Right hindlimb (tissue), 1 donor: ENCODE measurements at regions not wholly inside any gene's neighbourhood (a gene's known extent, or its start where the extent isn't known, plus 50 kb on each side); places are given as distances from the start of the nearest gene placed in this dataset.

Experiments used
- DNase-seq: peaks from one replicate; pipeline ENCODE4 v3.0.0-alpha.2; 2018

GRCh38 chr3:187618722-187619121, 51.5 kb downstream of the SST start:
- no peak for DNase-seq

DNA sequence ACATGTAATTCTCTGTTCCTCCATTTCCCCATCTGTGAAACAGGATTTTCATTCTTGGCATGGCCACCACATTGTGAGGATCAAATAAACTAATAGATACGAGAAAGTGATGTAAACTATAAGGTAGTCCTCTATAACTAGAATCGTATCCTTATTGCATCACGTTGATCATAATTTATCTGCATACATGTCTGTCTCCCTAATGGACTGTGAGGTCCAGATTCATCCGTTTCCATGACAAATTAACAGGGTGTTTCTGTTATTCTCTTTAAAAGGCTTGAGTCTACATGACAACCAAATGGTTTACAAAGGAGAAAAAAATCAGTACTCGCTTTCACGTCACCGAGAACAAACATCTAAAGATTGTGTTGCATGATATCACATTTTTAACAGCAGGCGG, 53.0 kb downstream of the SST start:
- no peak for DNase-seq

DNA sequence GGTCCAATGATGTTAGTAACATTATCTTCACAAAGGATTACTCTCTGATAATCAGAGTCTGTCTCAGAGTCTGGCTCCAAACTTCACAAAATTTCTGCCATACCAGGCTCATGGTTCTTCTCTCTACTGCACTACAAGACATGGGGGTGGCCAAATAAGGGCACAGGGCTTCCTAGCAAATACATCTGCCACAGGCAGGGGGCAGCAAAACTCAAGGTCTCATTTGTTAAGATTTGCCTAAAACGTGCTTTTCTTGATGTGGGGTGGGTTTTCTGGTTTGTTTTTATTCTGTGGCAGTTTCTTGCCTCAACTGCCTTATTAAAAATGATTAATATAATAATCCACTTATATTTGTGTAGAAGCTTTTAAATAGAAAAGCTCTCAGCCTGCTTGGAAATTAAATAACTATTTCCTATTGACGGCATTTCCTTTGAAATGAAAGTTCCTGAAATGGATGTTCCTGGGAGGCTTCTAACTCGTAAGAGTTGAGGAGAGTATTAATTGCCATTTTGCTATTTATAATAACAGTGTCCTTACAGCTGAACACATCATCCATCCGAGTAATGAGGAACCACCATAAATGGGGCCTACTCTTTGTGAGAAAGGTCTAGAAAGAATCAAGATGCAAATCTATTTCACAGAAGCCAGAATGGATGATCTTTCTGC, 53.8 kb downstream of the SST start:
- DNase-seq, result peak; percentile 23

GRCh38 chr3:187615630-187616029, 54.6 kb downstream of the SST start:
- no peak for DNase-seq

DNA sequence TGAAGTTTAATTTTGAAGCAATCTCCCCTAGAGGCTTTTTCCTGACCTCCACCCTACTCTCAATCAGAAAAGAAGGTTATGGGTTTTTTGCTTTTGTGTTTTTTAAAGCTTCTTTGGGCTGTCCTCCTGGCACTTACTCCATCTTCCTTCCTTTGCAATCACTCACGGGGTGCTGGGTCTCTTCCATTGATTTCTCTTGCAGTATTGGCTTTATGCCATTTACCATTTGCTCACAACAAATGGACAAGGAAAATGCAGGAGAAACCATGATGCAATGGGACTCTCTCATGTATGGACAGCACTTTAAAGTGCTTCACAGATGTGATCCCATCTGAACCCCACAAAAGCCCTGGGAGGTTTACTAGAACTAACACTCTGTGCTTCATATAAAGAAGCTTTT, 57.5 kb downstream of the SST start:
- no peak for DNase-seq

DNA sequence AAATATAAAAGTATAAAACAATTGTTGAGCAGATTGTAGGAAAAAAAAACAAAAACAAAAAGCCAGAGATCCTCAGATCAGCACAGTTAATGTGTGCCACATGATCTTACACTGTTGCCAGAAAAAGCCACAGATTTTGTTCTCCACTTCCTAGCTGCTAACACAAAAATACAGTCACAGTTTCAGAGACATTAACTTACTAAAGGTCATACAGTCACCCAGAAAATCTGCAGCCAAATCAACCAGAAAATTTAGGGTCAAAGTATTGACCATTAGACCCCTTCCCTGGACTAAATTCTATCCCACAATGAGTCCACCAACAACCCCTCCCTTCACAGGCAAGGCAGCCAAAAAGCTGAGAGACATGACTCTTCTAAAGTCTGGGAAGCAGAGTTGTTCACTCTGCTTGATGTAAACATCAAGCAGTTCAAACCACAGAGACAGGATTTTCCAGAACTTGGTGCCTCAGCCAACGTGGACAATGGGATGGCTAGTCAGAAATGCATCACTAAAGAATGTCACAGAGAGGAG, 59.1 kb downstream of the SST start:
- DNase-seq, result peak; percentile 20

DNA sequence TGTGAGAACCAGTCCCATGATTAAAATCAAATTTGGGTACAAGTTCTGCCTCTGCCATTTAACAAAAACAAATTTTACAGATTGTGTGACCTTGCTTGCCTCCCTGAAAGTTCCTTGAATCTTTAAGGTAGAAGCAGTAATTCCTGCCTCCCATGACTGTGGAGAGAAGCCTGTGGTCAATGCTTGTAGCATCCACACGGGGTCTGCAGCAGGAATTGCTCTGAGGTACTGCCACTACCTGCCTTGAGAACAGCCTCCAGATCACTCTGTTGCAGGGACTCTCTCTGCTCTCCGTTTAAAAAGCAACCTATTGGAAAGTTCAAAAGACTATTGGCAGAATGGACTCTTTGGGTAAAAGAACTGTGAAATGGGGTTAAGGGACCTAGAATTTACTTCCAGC, 75.9 kb downstream of the SST start:
- DNase-seq, result no peak

DNA sequence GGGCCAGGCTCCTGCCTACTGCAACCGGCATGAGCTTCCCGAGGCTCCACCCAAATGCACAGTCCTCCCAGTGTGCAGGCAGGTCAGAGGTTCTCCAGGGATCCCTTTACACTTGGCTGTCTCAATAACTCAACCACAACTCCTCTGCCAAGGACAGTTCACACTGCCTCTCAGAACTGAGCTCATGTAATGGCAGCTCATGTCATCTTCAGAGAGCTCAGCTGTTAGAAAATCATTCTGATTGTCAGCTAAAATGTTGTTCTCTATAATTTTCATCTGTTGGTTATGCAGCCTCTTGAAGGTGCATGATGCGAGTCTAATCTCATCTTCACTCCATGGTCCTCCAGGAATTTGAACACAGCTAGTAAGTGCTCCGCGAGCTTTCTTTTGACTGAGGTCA, 76.7 kb downstream of the SST start:
- DNase-seq, result no peak

- DNase-seq, result no peak
Observed at GRCh38 chr3:187590861-187591576, 79.2 kb downstream of the SST start.

GRCh38 chr3:187587076-187587475, 83.1 kb downstream of the SST start:
- no peak for DNase-seq

GRCh38 chr3:187586226-187586625, 84.0 kb downstream of the SST start:
- no peak for DNase-seq

- DNase-seq, result no peak
Observed at GRCh38 chr3:187572441-187572840, 97.8 kb downstream of the SST start.

DNA sequence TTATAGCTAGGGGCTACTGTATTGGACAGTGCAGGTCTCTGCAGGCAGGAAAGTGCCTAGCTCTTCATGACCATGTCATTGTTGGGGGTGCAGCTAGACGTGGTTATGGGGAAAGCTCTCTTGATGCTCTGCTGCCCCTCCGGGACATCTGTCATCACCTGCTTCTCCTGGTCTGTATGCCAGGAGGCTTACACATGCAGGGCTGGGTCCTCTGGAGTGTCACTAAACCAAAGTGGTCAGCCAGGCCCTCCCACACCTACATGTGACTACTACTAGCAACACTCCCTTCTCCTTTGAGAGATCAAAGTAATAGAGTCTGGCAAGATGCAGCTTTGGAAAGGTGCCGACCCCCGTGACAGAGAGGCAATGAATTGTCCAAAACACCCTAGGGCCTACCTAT, 98.5 kb downstream of the SST start:
- DNase-seq, result no peak

- DNase-seq, result no peak
Observed at GRCh38 chr3:187570776-187571175, 99.4 kb downstream of the SST start.

GRCh38 chr3:187568171-187568570, 102.0 kb downstream of the SST start:
- DNase-seq, result no peak

DNA sequence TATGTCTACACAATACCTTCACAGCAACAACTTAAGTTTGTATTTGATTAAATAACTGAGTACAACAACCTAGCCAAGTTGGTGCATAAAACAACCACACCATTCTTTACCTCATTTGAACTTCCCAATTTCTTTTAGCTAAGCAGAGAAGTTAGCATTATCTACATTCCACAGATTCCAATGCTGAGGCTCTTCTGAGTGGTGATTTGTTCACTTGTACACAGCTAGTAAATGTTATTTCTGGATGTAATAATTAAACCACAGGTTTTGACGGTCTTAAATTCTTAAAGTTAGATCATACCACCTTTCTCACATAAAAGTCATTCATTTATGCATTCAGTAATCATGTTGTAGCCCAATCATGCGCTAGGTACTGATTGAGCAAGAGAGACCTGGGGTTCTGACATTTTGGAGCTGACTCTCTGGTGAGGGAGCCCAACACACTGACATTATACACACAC, 102.5 kb downstream of the SST start:
- DNase-seq, result no peak

GRCh38 chr3:187567021-187567420, 103.2 kb downstream of the SST start:
- DNase-seq, result no peak

GRCh38 chr3:187565701-187566100, 104.5 kb downstream of the SST start:
- DNase-seq, result no peak

- DNase-seq, result no peak
Observed at GRCh38 chr3:187558990-187559389, 111.2 kb downstream of the SST start.

DNA sequence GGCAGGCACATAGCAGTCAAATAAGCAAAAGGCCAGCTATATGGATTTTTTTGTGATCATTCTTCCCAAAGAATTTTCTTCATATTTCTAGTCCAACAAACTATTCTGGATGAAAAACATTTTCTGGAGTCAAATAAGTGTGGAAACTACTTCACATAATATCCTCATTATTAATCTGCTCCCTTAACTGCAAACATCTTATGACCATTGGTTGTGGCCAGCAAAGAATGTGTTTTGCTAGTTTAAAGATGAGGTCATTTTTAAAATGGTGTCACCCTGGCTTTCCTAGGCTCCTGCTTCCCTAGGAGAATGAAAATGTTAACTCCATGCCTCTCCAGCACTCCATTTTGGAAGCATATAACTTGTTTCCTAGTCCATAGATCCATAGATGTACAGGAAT, 118.8 kb downstream of the SST start:
- no peak for DNase-seq

DNA sequence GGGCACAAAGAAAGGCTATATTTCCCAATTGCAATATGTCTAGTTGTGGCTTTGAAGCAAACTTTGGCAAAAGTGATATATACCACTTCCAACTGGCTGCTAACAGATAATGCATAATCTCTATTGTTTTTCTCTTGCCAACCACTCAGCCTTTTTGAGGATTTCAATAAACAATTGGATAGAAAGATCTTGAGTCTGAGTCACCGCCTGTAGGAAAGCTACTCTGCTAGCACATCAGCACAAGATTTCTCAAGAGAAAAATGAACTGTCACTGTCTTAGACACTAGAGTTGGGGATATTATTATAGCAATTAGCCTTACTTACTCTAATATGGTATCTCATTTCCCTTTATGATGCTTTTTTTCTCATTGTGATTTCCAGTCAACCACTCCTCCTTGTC, 119.7 kb downstream of the SST start:
- no peak for DNase-seq

- no peak for DNase-seq
Observed at GRCh38 chr3:187545366-187545765, 124.8 kb downstream of the SST start.

DNA sequence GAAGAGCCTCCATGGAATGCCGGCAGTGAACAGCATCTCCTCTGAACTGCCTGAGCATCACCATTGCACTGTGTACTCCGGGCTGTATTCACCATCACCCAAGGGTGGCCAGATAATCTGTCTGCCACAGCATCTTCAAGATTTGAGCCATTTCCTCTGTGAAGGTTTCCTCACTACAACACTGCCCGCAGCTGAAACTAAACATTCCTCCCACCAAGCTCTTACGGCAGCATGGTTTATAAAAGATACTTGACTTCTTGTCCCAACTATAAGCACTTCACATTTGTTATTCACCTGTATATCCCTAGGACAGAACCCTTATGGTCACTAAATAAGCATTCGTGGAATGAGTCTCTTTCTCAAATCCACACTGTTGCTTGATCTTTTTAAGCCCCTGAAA, 125.9 kb downstream of the SST start:
- no peak for DNase-seq

- no peak for DNase-seq
Observed at GRCh38 chr3:187540847-187541246, 129.3 kb downstream of the SST start.

DNA sequence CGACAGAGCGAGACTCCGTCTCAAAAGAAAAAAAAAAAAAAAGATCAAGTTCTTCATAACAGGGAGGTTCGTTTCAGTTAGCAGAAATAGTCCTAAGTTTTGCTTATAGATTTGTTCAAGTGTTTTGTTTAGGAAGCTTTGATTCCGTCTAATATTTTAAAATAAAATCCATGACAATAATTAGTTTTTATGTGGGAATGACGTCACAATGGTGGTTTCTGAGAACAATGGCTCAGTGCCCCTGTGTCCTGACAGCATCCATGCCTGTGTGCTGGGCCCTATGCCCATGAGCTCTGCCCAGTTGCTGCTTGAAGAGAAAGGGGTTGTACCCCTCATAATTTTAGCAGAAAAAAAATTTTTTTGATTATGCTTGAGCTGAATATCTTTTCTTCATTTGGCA, 134.0 kb downstream of the SST start:
- no peak for DNase-seq
